Activated CD4-positive, alpha-beta T cell treated with anti-CD3 and anti-CD28 coated beads, Interleukin-2, amount 50 U/mL, for 4 hours (primary cell): ENCODE measurements at regions not wholly inside any gene's neighbourhood (a gene's known extent, or its start where the extent isn't known, plus 50 kb on each side); places are given as distances from the start of the nearest gene placed in this dataset.

Experiments used
- DNase-seq, 2 experiments: peaks; one replicate each; pipeline ENCODE4 v3.0.0-alpha.2; 2020

GRCh38 chr15:47553947-47554346, 163.4 kb upstream of the SEMA6D start:
- DNase-seq, result no peak

- no peak for DNase-seq
Observed at GRCh38 chr15:47561102-47561501, 156.2 kb upstream of the SEMA6D start.

- no peak for DNase-seq
Observed at GRCh38 chr15:47565949-47566348, 151.4 kb upstream of the SEMA6D start.

- no peak for DNase-seq
Observed at GRCh38 chr15:47566610-47567009, 150.7 kb upstream of the SEMA6D start.

GRCh38 chr15:47568030-47568429, 149.3 kb upstream of the SEMA6D start:
- no peak for DNase-seq

- no peak for DNase-seq
Observed at GRCh38 chr15:47570044-47570443, 147.3 kb upstream of the SEMA6D start.

- no peak for DNase-seq
Observed at GRCh38 chr15:47570451-47570850, 146.9 kb upstream of the SEMA6D start.

GRCh38 chr15:47570881-47571640, 146.2 kb upstream of the SEMA6D start:
- no peak for DNase-seq

- no peak for DNase-seq
Observed at GRCh38 chr15:47573673-47574072, 143.6 kb upstream of the SEMA6D start.

- DNase-seq, result no peak
Observed at GRCh38 chr15:47577000-47577399, 140.3 kb upstream of the SEMA6D start.

- DNase-seq, result no peak
Observed at GRCh38 chr15:47577461-47577860, 139.8 kb upstream of the SEMA6D start.

- no peak for DNase-seq
Observed at GRCh38 chr15:47582233-47582632, 135.1 kb upstream of the SEMA6D start.

GRCh38 chr15:47584316-47584715, 133.0 kb upstream of the SEMA6D start:
- no peak for DNase-seq

- no peak for DNase-seq
Observed at GRCh38 chr15:47586653-47587224, 130.6 kb upstream of the SEMA6D start.

GRCh38 chr15:47587940-47588802, 129.1 kb upstream of the SEMA6D start:
- no peak for DNase-seq

GRCh38 chr15:47588958-47589357, 128.3 kb upstream of the SEMA6D start:
- DNase-seq, result no peak

GRCh38 chr15:47598996-47599395, 118.3 kb upstream of the SEMA6D start:
- DNase-seq, result no peak

- no peak for DNase-seq
Observed at GRCh38 chr15:47599806-47600205, 117.5 kb upstream of the SEMA6D start.

- no peak for DNase-seq
Observed at GRCh38 chr15:47602121-47602520, 115.2 kb upstream of the SEMA6D start.

- DNase-seq, result no peak
Observed at GRCh38 chr15:47603026-47603425, 114.3 kb upstream of the SEMA6D start.

- no peak for DNase-seq
Observed at GRCh38 chr15:47607695-47608094, 109.6 kb upstream of the SEMA6D start.

- no peak for DNase-seq
Observed at GRCh38 chr15:47609693-47610092, 107.6 kb upstream of the SEMA6D start.

GRCh38 chr15:47610736-47611135, 106.6 kb upstream of the SEMA6D start:
- DNase-seq, result no peak
